Neuron (in vitro differentiated cells): ENCODE measurements at regions not wholly inside any gene's neighbourhood (a gene's known extent, or its start where the extent isn't known, plus 50 kb on each side); places are given as distances from the start of the nearest gene placed in this dataset.
"Not testable (repeated sequence)": the region's sequence is repeated elsewhere in the genome, so short reads cannot be mapped to it uniquely, and the experiment has no call there.

Source experiments
- H2AFZ ChIP-seq: one replicate; pipeline ENCODE4 v1.6.1; 2013; ENCODE audit warnings: low read depth, mild to moderate bottlenecking, inconsistent platforms, low read length, moderate library complexity
- H3K27me3 ChIP-seq: one replicate; pipeline ENCODE4 v1.6.1; 2013; ENCODE audit warnings: low read length; ENCODE audit not compliant: insufficient read depth
- H3K36me3 ChIP-seq: one replicate; pipeline ENCODE4 v1.6.1; 2013; ENCODE audit warnings: low read length; ENCODE audit not compliant: insufficient read depth
- H3K4me1 ChIP-seq: one replicate; pipeline ENCODE4 v1.6.1; 2013; ENCODE audit warnings: low read length; ENCODE audit not compliant: insufficient read depth
- H3K4me3 ChIP-seq: 2 replicates; pipeline ENCODE4 v1.5.1; 2013; ENCODE audit warnings: mild to moderate bottlenecking, low read length, moderate library complexity
- H3K9me3 ChIP-seq: one replicate; pipeline ENCODE4 v1.6.1; 2013; ENCODE audit warnings: low read length

DNA sequence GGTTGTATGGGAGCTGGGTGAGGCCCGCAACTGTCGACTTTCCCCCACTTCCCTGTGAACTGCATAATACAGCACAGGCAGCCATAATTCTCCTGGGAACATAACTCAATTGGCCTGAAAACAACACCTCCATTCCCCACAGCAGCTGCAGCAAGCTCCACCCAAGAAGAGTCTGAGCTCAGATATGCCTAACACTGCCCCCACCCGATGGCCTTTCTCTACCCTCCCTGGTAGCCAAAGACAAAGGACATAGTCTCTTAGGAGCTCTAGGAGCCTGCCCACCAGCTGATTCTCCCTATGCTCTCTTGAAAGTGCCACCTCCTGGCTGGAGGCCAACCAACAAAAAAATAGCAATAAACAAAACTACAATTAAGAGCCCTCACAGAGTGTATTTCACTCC lies 542.7 kb upstream of the LMO3 start:
- Histone ChIP-seq H3K4me3 (no peak overlapping the region), H3K9me3 (no peaks in the 10 kb centered on the region), H3K36me3 (no peaks in the 10 kb centered on the region), H3K27me3 (no peaks in the 10 kb centered on the region), H3K4me1 (no peaks in the 10 kb centered on the region), H2AFZ (no peak overlapping the region)

DNA sequence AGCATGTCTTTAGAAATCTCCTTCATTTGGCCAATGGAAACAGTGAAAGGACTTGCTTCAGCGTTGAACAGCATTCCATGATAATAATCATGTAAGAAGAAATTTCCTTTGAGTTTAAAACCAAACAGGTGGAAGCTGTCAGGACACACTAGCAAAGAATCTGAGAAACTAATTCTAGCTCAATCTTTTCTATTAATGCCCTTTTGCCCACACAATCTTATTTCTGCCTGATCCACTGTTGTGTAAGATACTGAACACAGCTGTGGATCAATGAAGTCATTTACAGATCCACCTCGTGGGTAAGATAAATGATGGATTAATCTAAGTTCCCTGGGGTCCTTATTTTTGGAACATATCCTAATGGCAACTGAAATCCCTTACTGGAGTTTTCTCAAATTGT lies 536.9 kb upstream of the LMO3 start:
- no peaks in the 10 kb centered on the region for H3K9me3 ChIP-seq
- H3K4me1 ChIP-seq, result no peaks in the 10 kb centered on the region
- H3K4me3 ChIP-seq, result no peak overlapping the region

DNA sequence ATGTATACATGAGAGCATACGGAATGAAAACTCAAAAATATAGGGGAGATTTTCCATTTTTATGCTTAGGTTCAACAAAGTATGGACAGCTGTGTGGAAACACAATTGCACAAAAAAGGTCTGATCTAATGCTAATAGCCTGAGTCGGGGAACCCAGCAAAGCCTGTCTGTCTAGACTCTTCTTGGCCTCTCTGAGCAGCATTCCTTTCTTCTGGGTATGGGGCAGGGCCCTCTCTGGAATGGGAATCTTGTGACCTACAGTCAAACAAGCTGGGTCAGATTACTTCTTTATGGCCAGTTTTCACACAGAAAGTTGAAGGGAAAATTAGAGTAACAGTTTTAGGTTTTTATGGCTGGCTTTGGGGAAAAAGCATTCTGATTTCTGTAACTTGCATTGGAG lies 534.0 kb upstream of the LMO3 start:
- Histone ChIP-seq H3K9me3 (no peaks in the 10 kb centered on the region), H3K4me3 (no peak overlapping the region), H3K4me1 (no peaks in the 10 kb centered on the region), H3K36me3 (no peaks in the 10 kb centered on the region), H2AFZ (no peak overlapping the region), H3K27me3 (no peaks in the 10 kb centered on the region)

More for the DNA sequence above, 536.9 kb upstream of the LMO3 start:
- Histone ChIP-seq H3K36me3 (no peaks in the 10 kb centered on the region), H2AFZ (no peak overlapping the region), H3K27me3 (no peaks in the 10 kb centered on the region)

DNA sequence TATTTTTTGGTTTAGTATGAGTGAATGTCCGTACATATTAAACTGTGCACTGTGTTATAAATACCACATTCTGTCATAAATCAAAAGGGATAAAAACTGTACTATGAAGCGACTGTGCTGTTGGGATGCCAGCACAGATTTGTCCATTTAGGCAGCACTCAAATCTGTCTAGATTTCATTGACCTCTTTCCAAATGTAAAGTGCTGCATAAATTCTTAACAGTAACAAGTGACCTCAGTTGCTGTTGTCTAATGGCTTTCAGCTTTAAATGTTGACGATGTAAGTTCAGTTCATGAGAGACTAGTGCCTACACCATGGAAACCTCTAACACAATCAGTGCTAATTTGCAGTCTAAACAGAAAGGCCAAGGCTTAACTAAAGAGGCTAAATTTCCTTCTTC lies 531.4 kb upstream of the LMO3 start:
- no peaks in the 10 kb centered on the region for H3K9me3 ChIP-seq
- no peak overlapping the region for H3K4me3 ChIP-seq
- no peak overlapping the region for H2AFZ ChIP-seq
- H3K36me3 ChIP-seq, result no peaks in the 10 kb centered on the region
- no peaks in the 10 kb centered on the region for H3K4me1 ChIP-seq
- H3K27me3 ChIP-seq, result no peaks in the 10 kb centered on the region

DNA sequence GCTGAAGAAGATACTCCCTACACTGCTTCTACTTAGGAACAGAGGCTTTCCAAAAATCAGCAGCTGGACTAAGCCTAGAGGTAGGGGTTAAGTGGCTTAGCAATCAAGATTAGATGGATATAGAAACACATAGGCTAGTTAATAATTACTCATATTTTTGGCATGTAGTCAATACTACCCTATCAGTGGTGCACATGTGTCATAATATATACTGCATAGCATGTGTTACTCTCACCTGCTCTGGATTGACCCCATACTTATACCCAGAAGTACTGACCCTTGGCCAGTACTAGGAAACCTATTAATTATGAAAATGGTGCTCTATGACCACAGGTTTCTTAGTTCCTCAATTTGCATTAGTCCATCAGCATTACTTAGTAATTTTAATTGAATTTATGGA lies 528.4 kb upstream of the LMO3 start:
- Histone ChIP-seq H3K4me1 (no peaks in the 10 kb centered on the region), H3K9me3 (no peaks in the 10 kb centered on the region), H3K4me3 (no peak overlapping the region), H2AFZ (no peak overlapping the region), H3K27me3 (no peaks in the 10 kb centered on the region), H3K36me3 (no peaks in the 10 kb centered on the region)

DNA sequence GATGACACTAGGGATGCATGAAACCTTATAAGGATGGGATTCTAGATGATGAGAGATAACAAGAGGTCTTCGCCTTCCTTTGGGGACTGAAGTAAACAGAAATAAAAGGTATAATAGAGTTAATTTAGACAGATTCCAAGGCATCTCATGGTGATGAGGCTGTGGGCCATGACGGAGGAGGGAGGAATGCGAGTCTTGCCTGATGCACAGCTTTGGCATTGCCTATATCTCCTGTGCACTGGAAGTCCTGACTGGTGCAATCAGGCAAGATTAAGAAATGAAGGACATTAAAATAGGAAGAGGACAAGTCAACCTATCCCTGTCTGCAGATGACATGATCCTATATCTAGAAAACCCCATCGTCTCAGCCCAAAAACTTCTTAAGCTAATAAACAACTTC lies 526.4 kb upstream of the LMO3 start:
- Histone ChIP-seq H3K4me3 (no peak overlapping the region), H2AFZ (no peak overlapping the region), H3K9me3 (no peaks in the 10 kb centered on the region), H3K4me1 (no peaks in the 10 kb centered on the region), H3K27me3 (no peaks in the 10 kb centered on the region), H3K36me3 (no peaks in the 10 kb centered on the region)

DNA sequence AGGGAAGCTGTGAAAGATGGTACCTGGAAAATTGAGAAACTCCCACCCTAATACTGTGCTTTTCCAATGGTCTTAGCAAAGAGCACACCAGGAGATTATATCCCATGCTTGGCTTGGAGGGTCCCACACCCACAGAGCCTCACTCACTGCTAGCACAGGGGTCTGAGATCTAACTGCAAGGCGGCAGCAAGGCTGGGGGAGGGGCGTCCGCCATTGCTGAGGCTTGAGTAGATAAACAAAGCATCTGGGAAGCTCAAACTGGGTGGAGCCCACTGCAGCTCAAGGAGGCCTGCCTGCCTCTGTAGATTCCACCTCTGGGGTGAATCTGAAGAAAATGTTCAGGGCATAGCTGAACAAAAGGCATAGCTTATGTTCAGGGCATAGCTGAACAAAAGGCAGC lies 510.6 kb upstream of the LMO3 start:
- not testable (repeated sequence) for H3K4me3 ChIP-seq, H3K36me3 ChIP-seq, H3K9me3 ChIP-seq, H3K4me1 ChIP-seq, H3K27me3 ChIP-seq, H2AFZ ChIP-seq

DNA sequence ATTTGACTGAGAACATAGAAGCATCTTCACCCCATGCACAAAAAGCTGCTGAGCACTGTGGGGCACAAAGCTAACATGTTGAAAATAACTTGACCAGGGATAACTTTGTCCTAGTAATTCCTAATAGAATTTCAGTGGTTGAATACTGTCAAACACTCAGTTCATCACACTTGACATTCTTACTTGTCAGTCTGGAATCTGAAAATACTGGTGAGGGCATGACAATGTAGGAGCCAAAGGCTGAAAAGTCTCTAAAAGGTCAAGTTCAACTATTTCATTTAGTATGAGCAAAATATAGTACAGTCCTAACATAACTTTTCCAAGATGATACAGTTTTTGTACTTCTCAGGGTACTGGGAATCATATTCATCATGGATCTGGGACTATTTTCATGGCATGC lies 504.4 kb upstream of the LMO3 start:
- H3K4me1 ChIP-seq, result no peaks in the 10 kb centered on the region
- H3K4me3 ChIP-seq, result no peak overlapping the region
- no peaks in the 10 kb centered on the region for H3K36me3 ChIP-seq
- no peaks in the 10 kb centered on the region for H3K9me3 ChIP-seq
- H3K27me3 ChIP-seq, result no peaks in the 10 kb centered on the region
- no peak overlapping the region for H2AFZ ChIP-seq

DNA sequence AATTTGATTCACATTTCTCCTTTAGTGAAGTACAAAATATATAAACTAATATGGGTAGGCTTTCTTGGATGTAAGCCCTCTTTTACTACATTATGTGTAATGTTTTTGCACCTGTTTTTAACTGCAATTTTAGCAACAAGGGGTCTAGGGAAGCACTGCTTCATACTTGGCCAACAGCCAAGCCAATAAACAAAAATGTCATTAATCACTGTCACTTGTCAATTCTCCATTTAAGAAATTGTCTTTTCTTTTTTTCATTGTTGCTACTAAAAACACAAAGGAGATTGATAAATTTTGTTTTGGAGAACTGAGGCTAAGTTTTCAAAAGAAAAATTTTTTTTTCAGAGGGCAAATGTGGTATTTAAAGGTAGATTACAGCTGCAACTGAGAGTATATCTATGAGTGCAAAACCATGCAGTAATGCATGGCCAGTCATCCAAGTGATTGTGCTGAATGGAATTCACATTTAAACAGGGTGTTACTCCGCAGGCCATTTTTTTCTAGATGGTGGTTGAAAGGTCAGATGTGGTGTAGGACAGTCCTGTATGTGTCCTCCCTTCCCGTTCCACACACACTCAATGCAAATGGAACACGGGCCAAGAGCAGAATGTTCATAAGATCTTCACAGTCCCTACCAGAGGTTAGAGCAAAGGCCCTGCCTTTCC lies 503.0 kb upstream of the LMO3 start:
- H2AFZ ChIP-seq, result no peak overlapping the region

DNA sequence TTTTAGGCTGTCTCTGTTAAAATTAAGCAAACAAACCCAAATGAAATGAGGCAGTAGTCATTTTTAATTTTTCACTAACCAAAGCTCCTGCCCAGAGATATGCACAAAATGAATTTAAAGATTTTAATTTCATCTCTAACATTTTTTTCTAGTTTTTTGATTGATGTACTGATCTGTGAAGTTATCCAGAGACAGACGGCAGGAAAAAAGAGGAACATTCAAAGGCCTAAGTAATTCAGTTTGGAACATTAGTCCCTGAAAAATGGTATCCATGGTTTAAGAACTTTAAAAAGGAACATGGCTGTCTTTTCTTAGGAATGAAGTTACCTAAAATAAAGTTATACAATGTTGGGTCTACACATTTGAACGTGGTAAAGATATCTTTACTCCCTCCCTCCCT lies 498.8 kb upstream of the LMO3 start:
- Histone ChIP-seq H3K4me1 (no peaks in the 10 kb centered on the region), H3K36me3 (no peaks in the 10 kb centered on the region), H3K27me3 (no peaks in the 10 kb centered on the region), H3K9me3 (no peaks in the 10 kb centered on the region), H2AFZ (no peak overlapping the region), H3K4me3 (no peak overlapping the region)

More for the DNA sequence above, 503.0 kb upstream of the LMO3 start:
- Histone ChIP-seq H3K27me3 (no peaks in the 10 kb centered on the region), H3K36me3 (no peaks in the 10 kb centered on the region), H3K4me1 (no peaks in the 10 kb centered on the region), H3K4me3 (no peak overlapping the region), H3K9me3 (no peaks in the 10 kb centered on the region)

DNA sequence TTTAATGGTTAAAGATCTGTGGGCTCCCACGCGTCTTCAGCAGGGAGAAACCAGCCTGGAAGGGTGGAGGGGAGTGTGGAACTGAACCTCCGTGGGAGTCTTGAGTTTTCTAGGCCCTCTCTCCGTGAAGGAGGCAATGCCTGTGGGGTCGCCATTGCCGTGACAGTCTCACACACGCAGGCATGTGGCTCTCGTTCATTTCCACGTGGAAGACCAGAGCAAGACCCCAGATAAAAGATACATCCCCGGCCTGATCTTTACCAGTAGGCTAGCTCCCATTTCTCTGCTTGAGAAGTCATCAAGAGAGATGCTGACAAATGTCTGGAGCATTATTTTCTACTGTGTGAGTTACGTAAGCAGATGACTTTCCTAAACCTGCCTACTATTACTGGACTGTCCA lies 491.7 kb upstream of the LMO3 start:
- Histone ChIP-seq H3K9me3 (no peaks in the 10 kb centered on the region), H2AFZ (no peak overlapping the region), H3K4me1 (no peaks in the 10 kb centered on the region), H3K4me3 (no peak overlapping the region), H3K27me3 (no peaks in the 10 kb centered on the region), H3K36me3 (no peaks in the 10 kb centered on the region)

DNA sequence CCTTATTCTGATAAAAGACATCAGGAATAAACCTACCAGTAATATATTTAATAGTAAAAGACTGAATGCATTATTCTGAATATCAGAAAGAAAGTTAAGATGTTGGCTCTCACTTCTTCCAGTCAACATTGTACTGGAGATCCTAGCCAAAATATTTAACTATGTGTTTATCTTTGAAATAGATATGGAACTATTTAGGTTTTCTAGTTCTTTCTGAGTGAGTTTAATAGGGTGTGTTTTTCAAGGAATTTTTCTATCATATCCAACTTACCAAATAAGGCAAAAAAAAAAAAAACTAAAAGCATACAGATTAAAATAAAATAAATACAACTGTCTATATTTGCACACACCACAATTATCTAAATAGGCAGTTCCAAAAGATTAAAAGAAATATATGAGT lies 478.9 kb upstream of the LMO3 start:
- Histone ChIP-seq H3K27me3 (no peaks in the 10 kb centered on the region), H3K9me3 (no peaks in the 10 kb centered on the region), H2AFZ (no peak overlapping the region), H3K4me3 (no peak overlapping the region), H3K4me1 (no peaks in the 10 kb centered on the region), H3K36me3 (no peaks in the 10 kb centered on the region)

DNA sequence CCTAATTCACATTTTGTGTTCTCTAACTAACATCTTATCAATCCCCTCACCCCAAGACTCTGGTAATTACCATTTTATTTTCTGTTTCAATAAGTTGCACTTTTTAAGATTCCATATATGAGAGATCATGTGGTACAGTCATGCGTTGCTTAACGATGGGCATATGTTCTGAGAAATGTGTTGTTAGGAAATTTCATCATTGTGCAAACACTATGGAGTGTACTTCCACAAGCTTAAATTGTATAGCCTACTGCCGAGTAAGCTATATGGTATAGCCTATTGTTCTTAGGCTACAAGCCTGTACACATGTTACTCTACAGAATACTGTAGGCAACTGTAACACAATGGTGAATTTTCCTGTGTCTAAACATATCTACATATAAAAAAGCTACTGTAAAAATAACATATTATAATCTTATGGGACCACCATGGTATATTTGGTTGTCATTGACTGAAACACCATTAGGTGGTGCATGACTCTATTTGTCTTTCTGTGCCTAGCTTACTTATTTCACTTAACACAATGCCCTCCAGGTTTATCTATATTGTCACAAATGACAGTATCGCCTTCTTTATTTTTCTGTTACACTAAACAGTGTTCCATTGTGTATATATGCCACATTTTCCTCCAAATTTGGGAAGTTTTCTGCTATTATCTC lies 473.4 kb upstream of the LMO3 start:
- Histone ChIP-seq H3K4me3 (no peak overlapping the region), H3K9me3 (no peaks in the 10 kb centered on the region), H3K27me3 (no peaks in the 10 kb centered on the region), H2AFZ (no peak overlapping the region), H3K36me3 (no peaks in the 10 kb centered on the region), H3K4me1 (peaks cover 3% of the 10 kb centered on the region)

DNA sequence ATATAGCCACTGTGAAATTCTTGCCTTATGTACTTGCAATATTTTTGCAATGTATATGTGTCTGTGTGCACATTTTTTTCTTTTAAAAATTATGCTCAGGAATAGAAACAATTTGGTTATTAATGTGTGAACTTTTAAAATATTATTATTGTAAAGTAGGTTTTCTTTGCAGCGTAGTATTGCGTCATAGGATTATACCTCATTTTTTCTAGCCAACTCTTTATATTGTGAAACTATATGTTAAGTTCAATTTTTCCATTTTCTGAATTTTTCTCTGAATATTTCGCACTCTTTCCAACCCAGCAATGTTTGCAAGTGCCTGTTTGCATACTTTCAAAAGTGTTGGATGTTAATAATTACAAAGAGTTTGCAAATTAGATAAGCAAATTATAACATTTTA lies 471.6 kb upstream of the LMO3 start:
- Histone ChIP-seq H3K9me3 (no peaks in the 10 kb centered on the region), H3K4me1 (peaks cover 3% of the 10 kb centered on the region), H2AFZ (no peak overlapping the region), H3K36me3 (no peaks in the 10 kb centered on the region), H3K27me3 (no peaks in the 10 kb centered on the region), H3K4me3 (no peak overlapping the region)
